GM21825 (cell line): ENCODE measurements at regions not wholly inside any gene's neighbourhood (a gene's known extent, or its start where the extent isn't known, plus 50 kb on each side); places are given as distances from the start of the nearest gene placed in this dataset.

Source experiments
- ATAC-seq: cut with Tn5 transposase; IDR thresholded peaks from one replicate; pipeline ENCODE4 v1.9.1; 2021; ENCODE audit warnings: mild to moderate bottlenecking, moderate library complexity; ENCODE audit not compliant: unreplicated experiment

GRCh38 chr12:4108803-4109345, 164.7 kb upstream of the CCND2 start:
- ATAC-seq, result no peak

- ATAC-seq, result no peak
Measured at GRCh38 chr12:4107911-4108697, 165.5 kb upstream of the CCND2 start.

DNA sequence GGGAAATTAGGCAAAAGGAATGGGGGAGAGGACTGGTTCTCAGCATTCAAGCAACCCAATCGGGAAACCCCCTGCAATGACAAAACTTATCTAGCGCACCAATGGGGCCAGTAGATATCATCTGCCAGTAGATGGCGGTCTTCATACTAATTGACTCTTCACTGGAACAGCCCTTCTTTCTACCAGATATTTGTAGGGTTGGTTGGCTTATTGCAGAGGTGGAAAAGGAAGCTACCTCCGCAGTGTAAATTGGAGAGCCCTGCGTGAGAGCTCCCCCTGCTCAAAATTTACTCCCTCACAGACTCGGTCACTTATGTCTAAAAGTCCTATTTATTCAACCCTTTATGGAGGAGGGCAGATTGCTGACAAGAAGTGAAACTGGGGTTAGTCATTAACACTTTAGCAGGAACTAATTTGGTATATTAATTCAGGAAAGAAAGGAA, 166.1 kb upstream of the CCND2 start:
- ATAC-seq, result peak; percentile 81

- ATAC-seq, result no peak
Measured at GRCh38 chr12:4106621-4107020, 166.9 kb upstream of the CCND2 start.

- no peak for ATAC-seq
Measured at GRCh38 chr12:4104722-4105244, 168.8 kb upstream of the CCND2 start.

DNA sequence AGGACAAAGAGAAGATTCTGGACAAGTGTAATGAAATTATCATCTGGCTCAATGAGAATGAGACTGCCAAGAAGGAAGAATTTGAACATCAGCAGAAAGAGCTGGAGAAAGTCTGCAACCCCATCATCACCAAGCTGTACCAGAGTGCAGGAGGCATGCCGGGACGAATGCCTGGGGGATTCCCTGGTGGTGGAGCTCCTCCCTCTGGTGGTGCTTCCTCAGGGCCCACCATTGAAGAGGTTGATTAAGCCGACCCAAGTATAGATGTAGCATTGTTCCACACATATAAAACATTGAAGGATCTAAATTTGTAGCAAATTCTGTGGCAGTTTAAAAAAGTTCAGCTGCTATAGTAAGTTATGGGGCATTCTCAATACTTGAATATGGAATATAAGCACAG, 174.3 kb upstream of the CCND2 start:
- no peak for ATAC-seq

GRCh38 chr12:4091016-4091743, 182.4 kb upstream of the CCND2 start:
- ATAC-seq, result no peak

- no peak for ATAC-seq
Measured at GRCh38 chr12:4089956-4090355, 183.6 kb upstream of the CCND2 start.

GRCh38 chr12:4089121-4089606, 184.4 kb upstream of the CCND2 start:
- ATAC-seq, result no peak

DNA sequence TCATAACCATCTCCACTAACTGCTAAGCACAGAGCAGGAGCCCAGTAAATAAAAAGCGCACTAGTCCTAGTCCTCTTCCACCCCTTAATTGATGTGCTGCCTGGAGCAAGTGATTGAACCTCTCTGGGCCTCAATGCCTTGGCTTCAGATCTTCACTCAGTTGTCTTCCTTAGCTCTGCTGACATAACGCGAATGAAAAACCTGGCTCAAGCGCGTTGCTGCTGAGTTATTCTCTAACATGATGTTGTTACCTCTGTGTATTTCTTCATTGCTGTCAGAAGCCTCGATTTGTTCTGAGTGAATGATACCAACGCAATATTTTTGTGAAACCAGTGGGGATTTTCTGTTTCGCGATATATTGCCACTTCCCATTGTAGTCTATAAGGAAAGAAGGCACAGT, 185.1 kb upstream of the CCND2 start:
- no peak for ATAC-seq

- no peak for ATAC-seq
Measured at GRCh38 chr12:4086481-4086880, 187.1 kb upstream of the CCND2 start.

GRCh38 chr12:4084573-4084972, 189.0 kb upstream of the CCND2 start:
- no peak for ATAC-seq

DNA sequence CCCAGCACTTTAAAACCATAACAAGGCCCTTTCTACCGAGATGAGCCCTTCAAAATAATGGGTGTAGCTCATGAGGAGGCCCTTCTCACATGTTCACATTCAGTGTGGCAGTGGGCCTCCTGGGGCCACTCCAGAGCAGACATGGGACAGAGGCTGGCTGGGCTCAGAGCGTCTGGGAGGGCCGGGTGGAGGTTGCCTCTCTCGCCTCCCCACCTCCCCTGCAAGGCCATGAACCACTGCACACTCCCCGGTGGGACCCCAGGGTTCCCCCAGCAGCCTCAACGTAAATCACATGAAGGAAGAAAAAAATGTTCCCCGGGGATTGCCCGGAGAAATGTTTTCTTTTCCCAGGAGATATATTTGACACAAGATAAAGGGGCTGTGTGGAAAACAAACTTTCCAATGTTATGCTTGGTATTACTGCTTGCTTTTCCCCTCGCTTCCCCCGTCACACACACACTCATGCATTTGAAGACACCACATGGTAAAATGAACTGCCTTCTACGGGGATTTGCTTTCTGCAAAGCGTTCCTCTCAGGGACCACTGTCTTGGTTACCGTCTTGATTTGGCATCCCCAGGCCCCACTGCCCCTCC, 190.7 kb upstream of the CCND2 start:
- ATAC-seq, result no peak

GRCh38 chr12:4080213-4080612, 193.3 kb upstream of the CCND2 start:
- ATAC-seq, result no peak

- ATAC-seq, result no peak
Measured at GRCh38 chr12:4074129-4074528, 199.4 kb upstream of the CCND2 start.

DNA sequence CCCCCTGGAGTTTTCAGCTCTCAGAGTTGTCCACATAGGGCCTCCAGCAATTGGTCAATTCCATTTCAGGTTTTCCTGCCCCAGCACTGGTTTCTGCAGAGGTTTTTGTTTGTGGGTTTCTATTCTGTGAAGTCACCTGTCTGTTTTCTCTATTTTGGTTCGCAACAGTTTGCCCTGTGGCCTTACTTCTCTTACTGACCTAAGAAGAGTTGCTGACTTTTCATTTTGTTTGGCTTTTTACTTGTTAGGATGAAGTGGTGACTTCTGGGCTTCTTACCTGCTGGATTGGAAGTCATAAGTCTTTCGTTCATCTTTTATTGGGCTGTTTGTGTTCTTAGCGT, 196.4 kb upstream of the PARP11 start:
- ATAC-seq, result no peak

- no peak for ATAC-seq
Measured at GRCh38 chr12:4068981-4069669, 195.9 kb upstream of the PARP11 start.

- ATAC-seq, result no peak
Measured at GRCh38 chr12:4064008-4064407, 190.8 kb upstream of the PARP11 start.

GRCh38 chr12:4059898-4060568, 186.8 kb upstream of the PARP11 start:
- ATAC-seq, result no peak
